ENCODE measurements at regions not wholly inside any gene's neighbourhood (a gene's known extent, or its start where the extent isn't known, plus 50 kb on each side); places are given as distances from the start of the nearest gene placed in this dataset.
A peak's percentile ranks its signal among the peaks of the same experiment; 100 is the strongest.

- DNase-seq (ENCODE audit: low spot score) (peak; percentile 46), ATAC-seq (peak; percentile 90)
These were observed 277.0 kb downstream of the PTPRU start for GRCh38 chr1:29513357-29513756.

GRCh38 chr1:29511436-29511835 lies 275.1 kb downstream of the PTPRU start:
- ATAC-seq (no peak), DNase-seq (ENCODE audit: low spot score) (peak; percentile 14)

GRCh38 chr1:29508458-29509107 lies 272.3 kb downstream of the PTPRU start:
- ATAC-seq (no peak), DNase-seq (ENCODE audit: low spot score) (peak; percentile 24)

- ATAC-seq (no peak), DNase-seq (ENCODE audit: low spot score) (peak; percentile 32)
These were observed 270.4 kb downstream of the PTPRU start for GRCh38 chr1:29506678-29507225.

- ATAC-seq (no peak), DNase-seq (ENCODE audit: low spot score) (peak; percentile 23)
These were observed 269.4 kb downstream of the PTPRU start for GRCh38 chr1:29505532-29506220.

- ATAC-seq (no peak), DNase-seq (ENCODE audit: low spot score) (peak; percentile 22)
These were observed 268.5 kb downstream of the PTPRU start for GRCh38 chr1:29504709-29505410.

- DNase-seq (ENCODE audit: low spot score) (peak; percentile 21), ATAC-seq (no peak)
These were observed 267.9 kb downstream of the PTPRU start for GRCh38 chr1:29504196-29504595.

- DNase-seq (ENCODE audit: low spot score) = peak; percentile 18
- no peak for ATAC-seq
These were observed 266.9 kb downstream of the PTPRU start for GRCh38 chr1:29502911-29503840.

- DNase-seq (ENCODE audit: low spot score) (peak; percentile 11), ATAC-seq (no peak)
These were observed 266.0 kb downstream of the PTPRU start for GRCh38 chr1:29502225-29502910.

- ATAC-seq = no peak
- DNase-seq (ENCODE audit: low spot score) = no peak
These were observed 265.1 kb downstream of the PTPRU start for GRCh38 chr1:29501227-29501976.

- DNase-seq (ENCODE audit: low spot score) = peak; percentile 30
- ATAC-seq = no peak
These were observed 264.3 kb downstream of the PTPRU start for GRCh38 chr1:29500651-29501050.

- DNase-seq (ENCODE audit: low spot score) (peak; percentile 29), ATAC-seq (no peak)
These were observed 263.7 kb downstream of the PTPRU start for GRCh38 chr1:29500041-29500440.

- peak; percentile 27 for DNase-seq (ENCODE audit: low spot score)
- no peak for ATAC-seq
These were observed 262.9 kb downstream of the PTPRU start for GRCh38 chr1:29499104-29499650.

GRCh38 chr1:29498126-29499103 lies 262.1 kb downstream of the PTPRU start:
- DNase-seq (ENCODE audit: low spot score) (peak; percentile 31), ATAC-seq (no peak)

- ATAC-seq = no peak
- DNase-seq (ENCODE audit: low spot score) = peak; percentile 40
These were observed 261.2 kb downstream of the PTPRU start for GRCh38 chr1:29497395-29498125.

GRCh38 chr1:29496701-29497100 lies 260.4 kb downstream of the PTPRU start:
- ATAC-seq (no peak), DNase-seq (ENCODE audit: low spot score) (peak; percentile 31)
